Suprapubic skin (tissue), 4 donors: ENCODE measurements at regions not wholly inside any gene's neighbourhood (a gene's known extent, or its start where the extent isn't known, plus 50 kb on each side); places are given as distances from the start of the nearest gene placed in this dataset.

Experiments used
- DNase-seq, 2 donors: peaks; one replicate each; pipeline ENCODE4 v3.0.0-alpha.2; 2019; ENCODE audit warnings: low spot score in 2 of 2
- H3K27ac ChIP-seq: fragments of 200-600 bp; sonication (generic); one replicate; pipeline ENCODE4 v1.5.1; 2019
- H3K27me3 ChIP-seq: fragments of 200-600 bp; sonication (generic); one replicate; pipeline ENCODE4 v1.5.1; 2019
- H3K36me3 ChIP-seq: fragments of 200-600 bp; sonication (generic); one replicate; pipeline ENCODE4 v1.5.1; 2019
- H3K4me1 ChIP-seq: fragments of 200-600 bp; sonication (generic); one replicate; pipeline ENCODE4 v1.5.1; 2019
- H3K4me3 ChIP-seq: fragments of 200-600 bp; sonication (generic); one replicate; pipeline ENCODE4 v1.5.1; 2019; ENCODE audit warnings: mild to moderate bottlenecking
- H3K9me3 ChIP-seq: fragments of 200-600 bp; sonication (generic); one replicate; pipeline ENCODE4 v1.5.1; 2019
- CTCF ChIP-seq, 2 donors: fragments of 200-600 bp in 1 of 2; fragments of 450-650 bp in 1 of 2; sonication (generic) in 1 of 2; IDR thresholded peaks; one replicate each; pipeline ENCODE4 v1.5.1; 2016 to 2019; ENCODE audit warnings: antibody characterized with exemption in 2 of 2, mild to moderate bottlenecking in 1 of 2, moderate library complexity in 1 of 2
- EP300 ChIP-seq: sonication (generic); formaldehyde crosslinking; IDR thresholded peaks from one replicate; pipeline ENCODE4 v1.6.1; 2017; ENCODE audit warnings: antibody characterized with exemption
- POLR2A ChIP-seq, 2 donors: fragments of 450-650 bp; IDR thresholded peaks; one replicate each; pipeline ENCODE4 v1.6.1; 2017; ENCODE audit warnings: antibody characterized with exemption in 2 of 2, mild to moderate bottlenecking in 2 of 2, moderate library complexity in 2 of 2
- POLR2AphosphoS5 ChIP-seq, 3 donors: sonication (generic); formaldehyde crosslinking; IDR thresholded peaks; one replicate each; pipeline ENCODE4 v1.6.1; 2017; ENCODE audit warnings: antibody characterized with exemption in 3 of 3
- WGBS: methylation state at CpG from one replicate; pipeline ENCODE4 v1.1.5; 2018; 5-methylcytosine and 5-hydroxymethylcytosine counted together

- no peaks in the 10 kb centered on the region for H3K27me3 ChIP-seq
- no peak overlapping the region for H3K4me3 ChIP-seq
- 59% methylated on average over 2 of the region's 2 CpGs for WGBS
- no peak overlapping the region for H3K27ac ChIP-seq
- H3K36me3 ChIP-seq: no peaks in the 10 kb centered on the region
- peak; percentile 3 to 34 for DNase-seq
- H3K4me1 ChIP-seq: no peaks in the 10 kb centered on the region
- TF ChIP-seq POLR2A (IDR thresholded peaks at IDR 0.05): no peak
- no peak for TF ChIP-seq EP300
- no peak for TF ChIP-seq CTCF (IDR thresholded peaks at IDR 0.05)
- TF ChIP-seq POLR2AphosphoS5 (IDR thresholded peaks at IDR 0.05): no peak
- H3K9me3 ChIP-seq: no peaks in the 10 kb centered on the region
Observed at GRCh38 chr1:30403726-30404125, 319.7 kb downstream of the MATN1 start.

- no peak overlapping the region for H3K27ac ChIP-seq
- no peaks in the 10 kb centered on the region for H3K27me3 ChIP-seq
- no peaks in the 10 kb centered on the region for H3K4me1 ChIP-seq
- WGBS: 97% methylated on average over 6 of the region's 10 CpGs
- peak; percentile 26 to 58 for DNase-seq
- TF ChIP-seq CTCF (IDR thresholded peaks at IDR 0.05): no peak
- TF ChIP-seq EP300: no peak
- H3K36me3 ChIP-seq: no peaks in the 10 kb centered on the region
- H3K9me3 ChIP-seq: no peaks in the 10 kb centered on the region
- no peak overlapping the region for H3K4me3 ChIP-seq
Observed at GRCh38 chr1:30403061-30403645, 320.2 kb downstream of the MATN1 start.

- no peaks in the 10 kb centered on the region for H3K27me3 ChIP-seq
- H3K4me1 ChIP-seq: no peaks in the 10 kb centered on the region
- peak in 1 of 2 donors; percentile 21 for DNase-seq
- 67% methylated on average over 2 of the region's 2 CpGs for WGBS
- H3K27ac ChIP-seq: no peak overlapping the region
- TF ChIP-seq POLR2A (IDR thresholded peaks at IDR 0.05): no peak
- no peak for TF ChIP-seq EP300
- TF ChIP-seq CTCF (IDR thresholded peaks at IDR 0.05): no peak
- no peak for TF ChIP-seq POLR2AphosphoS5 (IDR thresholded peaks at IDR 0.05)
- H3K9me3 ChIP-seq: no peaks in the 10 kb centered on the region
- H3K36me3 ChIP-seq: no peaks in the 10 kb centered on the region
- H3K4me3 ChIP-seq: no peak overlapping the region
Observed at GRCh38 chr1:30402031-30402430, 321.4 kb downstream of the MATN1 start.

GRCh38 chr1:30400507-30400906 lies 322.9 kb downstream of the MATN1 start:
- DNase-seq: peak; percentile 26 to 53
- Histone ChIP-seq H3K27ac (no peak overlapping the region), H3K36me3 (no peaks in the 10 kb centered on the region), H3K9me3 (no peaks in the 10 kb centered on the region), H3K4me1 (no peaks in the 10 kb centered on the region), H3K27me3 (no peaks in the 10 kb centered on the region), H3K4me3 (no peak overlapping the region)
- TF ChIP-seq EP300 (no peak), POLR2A (IDR thresholded peaks at IDR 0.05) (no peak), POLR2AphosphoS5 (IDR thresholded peaks at IDR 0.05) (no peak), CTCF (IDR thresholded peaks at IDR 0.05) (no peak)
- 92% methylated on average over 3 of the region's 4 CpGs for WGBS

- Histone ChIP-seq H3K4me1 (no peaks in the 10 kb centered on the region), H3K4me3 (no peak overlapping the region), H3K36me3 (no peaks in the 10 kb centered on the region), H3K27me3 (no peaks in the 10 kb centered on the region), H3K27ac (no peak overlapping the region), H3K9me3 (no peaks in the 10 kb centered on the region)
- WGBS: 90% methylated on average over 7 of the region's 7 CpGs
- DNase-seq: peak; percentile 17 to 72
- TF ChIP-seq CTCF (IDR thresholded peaks at IDR 0.05) (no peak), POLR2AphosphoS5 (IDR thresholded peaks at IDR 0.05) (no peak), EP300 (no peak), POLR2A (IDR thresholded peaks at IDR 0.05) (no peak)
Observed at GRCh38 chr1:30399026-30399425, 324.4 kb downstream of the MATN1 start.
